B cell (primary cell): ENCODE measurements at regions not wholly inside any gene's neighbourhood (a gene's known extent, or its start where the extent isn't known, plus 50 kb on each side); places are given as distances from the start of the nearest gene placed in this dataset.

ENCODE experiments used
- CTCF ChIP-seq: fragments of 200-600 bp; IDR thresholded peaks from one replicate; pipeline ENCODE4 v1.8.0; 2022; ENCODE audit warnings: antibody characterized with exemption, mild to moderate bottlenecking
- EZH2 ChIP-seq: IDR thresholded peaks from 2 replicates; pipeline ENCODE4 v1.6.1; 2012; ENCODE audit warnings: borderline replicate concordance, low read depth, mild to moderate bottlenecking, moderate library complexity, low read length; ENCODE audit not compliant: insufficient read depth, poor library complexity, severe bottlenecking

GRCh38 chr14:38735005-38735404 is 368.0 kb downstream of the SEC23A start:
- TF ChIP-seq CTCF (no peak), EZH2 (no peak)
